Left lung (tissue), 4 donors: ENCODE measurements at regions not wholly inside any gene's neighbourhood (a gene's known extent, or its start where the extent isn't known, plus 50 kb on each side); places are given as distances from the start of the nearest gene placed in this dataset.

ENCODE experiments used
- ATAC-seq: fragments of 200-7000 bp; cut with Tn5 transposase; one replicate; pipeline ENCODE4 v1.9.1; 2020; ENCODE audit warnings: moderate library complexity
- DNase-seq, 4 donors: peaks; one replicate each; pipeline ENCODE4 v3.0.0-alpha.2; 2013 to 2020
- H3K27ac ChIP-seq, 2 donors: fragments of 200-600 bp; sonication (generic) in 1 of 2; one replicate each; pipeline versions ENCODE4 v1.5.0 to v1.8.0; 2020 to 2021
- H3K27me3 ChIP-seq, 2 donors: fragments of 200-600 bp; sonication (generic) in 1 of 2; one replicate each; pipeline versions ENCODE4 v1.5.0 to v1.8.0; 2020 to 2021
- H3K36me3 ChIP-seq, 2 donors: fragments of 200-600 bp; sonication (generic) in 1 of 2; one replicate each; pipeline versions ENCODE4 v1.5.0 to v1.8.0; 2020 to 2021
- H3K4me1 ChIP-seq, 2 donors: fragments of 200-600 bp; one replicate each; pipeline ENCODE4 v1.8.0; 2021
- H3K4me3 ChIP-seq, 2 donors: fragments of 200-600 bp; sonication (generic) in 1 of 2; one replicate each; pipeline versions ENCODE4 v1.5.0 to v1.8.0; 2020 to 2021; ENCODE audit warnings: mild to moderate bottlenecking in 1 of 2
- H3K9me3 ChIP-seq, 2 donors: fragments of 200-600 bp; sonication (generic) in 1 of 2; one replicate each; pipeline versions ENCODE4 v1.5.0 to v1.8.0; 2020 to 2021
- intact Hi-C, 2 donors: fragments of 100-400 bp; cut with DNase I; formaldehyde crosslinking; loops; one replicate each; pipeline versions ENCODE4 v1.11.2 to v1.14.2; 2022
- TF ChIP-seq, protein P1 (sequence below), 2 donors: fragments of 200-600 bp; sonication (generic) in 1 of 2; IDR thresholded peaks; one replicate each; pipeline versions ENCODE4 v1.5.0 to v1.8.0; 2021; ENCODE audit warnings: antibody characterized with exemption in 2 of 2
- donor health status: DM: no; HTN: yes; CAD: no.
- donor health status: DM: no; HTN: no; CAD: no.

DNA sequence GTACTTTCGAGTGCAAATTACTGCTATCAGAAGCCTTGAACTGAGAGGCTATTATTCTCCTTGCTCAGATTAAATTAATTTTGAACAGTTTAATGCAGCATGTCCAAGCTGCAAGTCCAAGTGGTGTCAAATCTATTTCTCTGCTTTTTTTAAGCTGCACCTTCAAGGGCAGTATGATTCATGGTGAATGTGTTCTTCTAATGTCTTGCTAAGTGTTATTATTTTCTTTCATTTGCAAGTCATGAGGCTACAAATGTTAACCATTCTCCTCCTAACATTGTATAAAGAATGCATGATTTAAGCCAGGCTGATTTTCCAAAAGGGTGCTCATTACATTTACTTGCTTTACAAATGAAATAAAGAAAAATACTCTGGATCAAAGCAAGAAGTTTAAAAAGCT lies 200.4 kb downstream of the TEX13C start:
- Histone ChIP-seq H3K4me3 (no peak overlapping the region), H3K27ac (no peak overlapping the region), H3K27me3 (no peaks in the 10 kb centered on the region), H3K9me3 (no peaks in the 10 kb centered on the region), H3K4me1 (no peaks in the 10 kb centered on the region), H3K36me3 (no peaks in the 10 kb centered on the region)
- intact Hi-C loops: no loop called here
- TF ChIP-seq, protein P1, sequence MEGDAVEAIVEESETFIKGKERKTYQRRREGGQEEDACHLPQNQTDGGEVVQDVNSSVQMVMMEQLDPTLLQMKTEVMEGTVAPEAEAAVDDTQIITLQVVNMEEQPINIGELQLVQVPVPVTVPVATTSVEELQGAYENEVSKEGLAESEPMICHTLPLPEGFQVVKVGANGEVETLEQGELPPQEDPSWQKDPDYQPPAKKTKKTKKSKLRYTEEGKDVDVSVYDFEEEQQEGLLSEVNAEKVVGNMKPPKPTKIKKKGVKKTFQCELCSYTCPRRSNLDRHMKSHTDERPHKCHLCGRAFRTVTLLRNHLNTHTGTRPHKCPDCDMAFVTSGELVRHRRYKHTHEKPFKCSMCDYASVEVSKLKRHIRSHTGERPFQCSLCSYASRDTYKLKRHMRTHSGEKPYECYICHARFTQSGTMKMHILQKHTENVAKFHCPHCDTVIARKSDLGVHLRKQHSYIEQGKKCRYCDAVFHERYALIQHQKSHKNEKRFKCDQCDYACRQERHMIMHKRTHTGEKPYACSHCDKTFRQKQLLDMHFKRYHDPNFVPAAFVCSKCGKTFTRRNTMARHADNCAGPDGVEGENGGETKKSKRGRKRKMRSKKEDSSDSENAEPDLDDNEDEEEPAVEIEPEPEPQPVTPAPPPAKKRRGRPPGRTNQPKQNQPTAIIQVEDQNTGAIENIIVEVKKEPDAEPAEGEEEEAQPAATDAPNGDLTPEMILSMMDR (IDR thresholded peaks at IDR 0.05): no peak
- no peak for ATAC-seq
- no peak for DNase-seq

DNA sequence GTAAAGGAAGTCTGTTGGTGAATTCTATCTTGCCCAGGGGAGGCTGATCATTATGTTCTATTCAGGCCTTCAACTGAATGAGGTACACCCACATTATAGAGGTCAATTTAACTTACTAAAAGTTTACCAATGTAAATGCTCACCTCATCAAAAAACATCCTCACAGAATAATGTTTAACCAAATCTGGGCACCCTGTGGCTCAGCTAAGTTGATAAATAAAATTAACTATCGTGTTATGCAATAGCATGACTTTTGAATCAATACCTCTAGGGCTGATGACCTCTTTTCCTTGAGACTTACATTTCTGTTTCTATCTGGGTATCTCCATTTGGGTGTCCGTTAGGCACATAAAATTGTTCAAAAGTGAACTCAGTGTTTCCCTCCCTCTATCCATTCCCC lies 203.1 kb downstream of the TEX13C start:
- no peaks in the 10 kb centered on the region for H3K9me3 ChIP-seq
- H3K27ac ChIP-seq: no peak overlapping the region
- no peak for DNase-seq
- H3K27me3 ChIP-seq: no peaks in the 10 kb centered on the region
- H3K4me3 ChIP-seq: no peak overlapping the region
- no peaks in the 10 kb centered on the region for H3K36me3 ChIP-seq
- no peaks in the 10 kb centered on the region for H3K4me1 ChIP-seq
- TF ChIP-seq, protein P1 (IDR thresholded peaks at IDR 0.05): no peak
- ATAC-seq: no peak
- intact Hi-C loops: no loop called here

DNA sequence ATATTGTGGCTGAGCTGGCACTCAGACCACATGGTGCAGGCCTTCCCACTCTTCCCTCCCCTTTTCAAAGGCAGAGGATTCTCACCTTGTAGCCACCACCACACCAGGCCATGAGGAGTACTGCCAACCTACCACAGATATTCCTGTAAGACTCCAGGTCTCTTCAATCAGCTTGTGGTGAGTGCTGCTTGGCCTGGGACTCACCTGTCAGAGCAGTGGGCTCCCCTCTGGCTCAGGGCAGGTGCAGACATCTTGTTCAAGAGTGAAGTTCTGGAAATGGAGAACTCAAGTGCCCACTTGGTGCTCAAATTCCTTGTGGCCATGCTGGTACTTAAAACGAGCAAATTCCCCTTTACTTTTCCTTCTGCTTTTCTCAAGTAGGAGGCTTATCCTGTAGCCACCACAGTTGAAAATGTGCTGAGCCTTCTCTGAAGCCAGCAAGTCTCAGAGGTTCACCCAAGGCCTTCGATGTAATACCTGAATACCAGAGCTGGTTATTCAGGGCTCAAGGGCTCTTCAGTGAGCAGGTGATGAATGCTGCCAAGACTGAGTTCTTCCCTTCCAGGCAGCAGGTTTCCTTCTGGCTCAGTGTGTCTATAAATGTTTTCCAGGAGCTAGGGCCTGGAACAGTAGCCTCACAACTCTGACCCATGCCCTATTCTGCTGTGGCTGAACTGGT lies 212.9 kb downstream of the TEX13C start:
- intact Hi-C loops: no loop called here
- no peaks in the 10 kb centered on the region for H3K9me3 ChIP-seq
- peak in 1 of 4 donors; percentile 46 for DNase-seq
- TF ChIP-seq, protein P1 (IDR thresholded peaks at IDR 0.05): no peak
- H3K36me3 ChIP-seq: no peaks in the 10 kb centered on the region
- H3K4me1 ChIP-seq: no peaks in the 10 kb centered on the region
- H3K27ac ChIP-seq: no peak overlapping the region
- no peaks in the 10 kb centered on the region for H3K27me3 ChIP-seq
- peak; percentile 95 for ATAC-seq
- no peak overlapping the region for H3K4me3 ChIP-seq

DNA sequence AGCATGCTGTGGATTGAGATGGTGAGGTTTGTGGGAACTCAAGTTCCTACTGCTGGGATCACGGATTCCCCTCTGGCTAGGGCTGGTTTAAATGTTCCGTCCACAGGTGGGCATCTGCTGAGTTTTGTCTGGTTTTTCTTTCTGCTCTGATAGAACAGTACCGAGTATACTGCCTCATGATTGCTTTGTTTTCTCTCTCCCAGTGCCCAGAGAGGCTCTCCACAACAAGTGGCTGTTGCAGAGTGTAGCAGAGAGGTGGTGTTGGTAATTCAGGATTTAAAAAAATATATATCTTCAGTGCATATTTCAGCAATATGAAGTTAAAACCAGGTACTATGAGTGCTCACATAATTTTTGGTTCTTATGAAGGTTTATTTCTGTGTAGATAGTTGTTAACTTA lies 213.7 kb downstream of the TEX13C start:
- TF ChIP-seq, protein P1 (IDR thresholded peaks at IDR 0.05): no peak
- intact Hi-C loops: no loop called here
- ATAC-seq (peak; percentile 87), DNase-seq (no peak)
- no peak overlapping the region for H3K27ac ChIP-seq
- no peak overlapping the region for H3K4me3 ChIP-seq
- no peaks in the 10 kb centered on the region for H3K9me3 ChIP-seq
- no peaks in the 10 kb centered on the region for H3K27me3 ChIP-seq
- no peaks in the 10 kb centered on the region for H3K36me3 ChIP-seq
- H3K4me1 ChIP-seq: no peaks in the 10 kb centered on the region

DNA sequence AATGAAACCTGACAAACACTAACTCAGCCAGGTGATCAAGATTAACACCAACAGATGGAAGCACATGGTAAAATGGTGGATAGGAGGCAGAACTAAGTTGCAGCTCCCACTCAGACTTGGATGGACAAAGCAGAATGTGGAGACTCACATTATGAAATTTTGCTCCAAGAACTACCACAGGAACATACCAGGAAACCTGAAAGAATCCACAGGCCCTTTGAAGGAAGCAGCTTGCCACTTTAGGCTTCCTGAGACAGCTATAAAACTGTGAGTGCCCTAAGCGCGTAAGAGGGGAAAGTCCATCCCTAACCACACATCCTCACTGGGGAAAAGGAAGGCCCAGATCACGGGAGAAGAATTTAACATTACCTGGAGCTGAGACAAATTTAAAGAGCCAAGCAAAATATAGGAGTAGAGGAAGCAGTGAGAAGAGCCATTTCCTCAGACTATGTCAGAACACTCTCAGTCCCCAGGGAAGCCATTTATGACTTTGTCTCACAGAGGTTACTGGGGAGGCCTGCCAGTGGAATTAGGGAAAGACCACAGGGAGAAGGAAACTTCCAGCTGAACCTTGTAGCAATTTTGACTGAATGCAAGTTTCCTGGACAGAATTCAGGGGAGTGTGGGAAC lies 224.5 kb downstream of the TEX13C start:
- no peaks in the 10 kb centered on the region for H3K9me3 ChIP-seq
- TF ChIP-seq, protein P1 (IDR thresholded peaks at IDR 0.05): no peak
- DNase-seq (no peak), ATAC-seq (no peak)
- H3K36me3 ChIP-seq: no peaks in the 10 kb centered on the region
- no peaks in the 10 kb centered on the region for H3K27me3 ChIP-seq
- no peaks in the 10 kb centered on the region for H3K4me1 ChIP-seq
- no peak overlapping the region for H3K27ac ChIP-seq
- no peak overlapping the region for H3K4me3 ChIP-seq
- intact Hi-C loops: no loop called here
